Endothelial cell of hepatic sinusoid (primary cell): ENCODE measurements at regions not wholly inside any gene's neighbourhood (a gene's known extent, or its start where the extent isn't known, plus 50 kb on each side); places are given as distances from the start of the nearest gene placed in this dataset.

Experiments used
- in situ Hi-C: cut with HindIII; loops from 2 replicates; pipeline ENCODE4 v1.10.0; 2017; ENCODE audit warnings: low sequenced_read_pairs

DNA sequence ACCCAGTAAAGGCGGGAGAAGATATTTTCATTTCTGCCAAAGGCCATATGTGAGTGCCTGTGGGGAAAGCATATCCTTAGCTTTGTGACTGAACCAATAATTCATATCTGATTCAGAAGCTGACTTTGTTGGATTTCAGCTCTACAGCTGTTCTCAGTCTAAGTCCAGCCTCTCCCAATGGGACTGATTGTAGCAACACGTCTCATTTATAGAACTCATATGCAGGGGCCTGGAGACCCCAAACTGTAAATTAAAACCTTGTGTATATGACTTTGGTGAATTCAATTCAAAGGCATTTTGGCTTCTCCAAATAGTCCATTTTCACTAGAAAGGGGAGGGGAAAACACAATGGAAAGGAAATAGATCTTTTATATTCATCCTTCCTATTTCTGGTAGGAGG is 250.4 kb upstream of the SORL1-AS1 start:
- in situ Hi-C loops = no loop called here

DNA sequence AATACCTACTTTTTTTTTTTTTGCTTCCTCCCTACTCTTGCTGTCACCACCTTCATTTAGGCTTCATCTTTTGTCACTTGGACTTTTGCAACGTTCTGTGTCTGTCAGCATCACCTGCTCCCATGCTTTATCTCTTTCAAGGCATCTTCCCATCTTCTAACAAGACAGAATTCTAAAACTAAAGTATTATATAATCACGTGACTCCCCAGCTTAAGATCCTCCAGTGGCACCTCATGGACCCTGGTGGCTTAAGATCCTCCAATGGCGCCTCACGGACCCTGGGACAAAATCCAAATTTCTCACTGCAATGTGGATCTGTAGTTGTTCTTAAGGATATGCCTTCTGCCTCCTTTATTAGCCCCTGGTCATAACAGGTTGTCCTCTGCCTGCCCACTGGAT is 248.2 kb upstream of the SORL1-AS1 start:
- in situ Hi-C loops = no loop called here

DNA sequence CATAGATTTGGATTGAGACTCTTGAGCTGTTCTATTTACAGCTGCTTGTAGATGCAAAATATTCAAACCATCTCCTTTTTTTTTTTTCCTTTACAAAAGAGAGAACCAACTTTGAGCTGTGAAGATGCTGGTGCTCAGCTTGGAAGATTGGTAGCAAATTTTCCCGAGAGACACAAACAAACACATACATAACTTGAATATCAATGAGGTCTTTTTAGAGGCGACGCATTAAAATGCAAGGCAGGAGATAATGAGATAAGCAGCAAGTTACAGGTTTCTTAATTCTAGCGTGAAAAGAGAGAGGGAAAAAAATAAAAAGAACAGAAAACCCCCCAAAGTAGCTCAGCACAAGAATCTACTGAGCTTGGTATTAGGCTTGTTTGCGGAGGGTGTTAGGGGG is 247.0 kb upstream of the SORL1-AS1 start:
- in situ Hi-C loops = loop anchor here (5.0 to 10.0 kb wide), 2 partner anchors 55 to 58 kb away; no protein-coding TSS in a partner anchor

DNA sequence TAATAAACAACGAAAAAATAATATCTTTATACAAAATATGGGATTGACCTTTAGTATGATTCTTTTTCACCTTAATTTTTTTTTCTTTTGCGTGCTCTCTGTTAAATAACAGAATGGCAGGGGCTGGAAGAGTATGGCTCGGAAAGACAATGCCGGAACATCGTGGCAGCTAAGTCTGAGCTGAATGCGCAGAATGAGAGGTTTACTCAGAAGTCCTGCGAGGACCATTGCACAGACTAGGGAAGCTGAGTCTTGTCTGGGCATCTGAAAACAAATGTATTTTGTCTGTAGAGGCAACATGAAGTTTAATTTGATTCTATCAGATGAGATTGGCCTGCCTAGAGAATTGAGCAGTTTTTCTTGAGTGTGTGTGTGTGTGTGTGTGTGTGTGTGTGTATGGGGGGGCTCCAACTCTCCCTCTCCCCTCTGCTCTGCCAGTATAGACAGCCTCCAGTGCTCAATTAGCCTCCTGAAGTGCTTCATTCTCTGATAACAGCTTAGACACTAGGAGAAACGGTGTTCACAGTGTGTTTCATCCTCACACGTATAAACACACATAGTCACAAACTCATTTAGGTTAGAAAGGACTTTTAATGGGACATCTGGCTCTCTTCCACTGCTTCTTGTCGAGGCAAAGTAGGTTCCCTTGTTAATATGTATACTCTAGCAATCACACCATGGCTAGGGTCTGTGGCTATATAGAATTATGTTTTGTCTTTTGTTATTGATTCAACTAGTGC is 244.3 kb upstream of the SORL1-AS1 start:
- in situ Hi-C loops = loop anchor here (5.0 to 10.0 kb wide), 2 partner anchors 52 to 60 kb away; no protein-coding TSS in a partner anchor

DNA sequence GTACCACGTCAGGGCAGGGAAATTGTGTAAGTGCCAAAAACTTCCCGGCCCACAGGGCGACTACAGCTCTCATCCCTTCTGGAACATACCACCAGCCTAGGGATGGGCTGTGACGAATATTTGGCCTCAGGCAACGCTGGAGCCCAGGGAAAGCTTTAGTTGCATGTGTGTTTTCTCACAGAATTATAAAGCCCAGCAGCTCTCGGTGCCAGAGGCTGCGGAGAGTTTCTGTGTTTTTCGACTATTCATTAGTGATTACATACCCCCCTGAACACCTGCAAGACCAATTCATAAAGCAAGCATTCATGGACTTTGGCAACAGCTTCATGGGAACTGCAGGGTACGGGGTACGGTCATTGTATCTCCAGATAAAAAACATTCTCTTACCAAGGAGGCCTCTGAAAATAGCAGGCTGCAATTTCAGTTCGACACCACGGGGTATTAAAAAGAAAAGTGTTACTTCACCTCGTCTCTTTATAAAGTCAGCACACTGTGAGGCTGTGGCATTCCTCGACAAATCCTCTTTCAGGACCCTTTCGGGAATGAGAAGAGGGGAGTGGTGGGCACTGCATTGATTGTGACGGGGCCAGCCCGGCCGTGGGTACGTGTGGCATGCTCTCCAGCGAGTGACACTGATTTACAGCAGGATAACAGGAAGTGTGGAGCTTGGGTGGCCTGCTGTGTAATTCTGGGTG is 243.6 kb upstream of the SORL1-AS1 start:
- in situ Hi-C loops = loop anchor here (5.0 to 10.0 kb wide), 2 partner anchors 52 to 61 kb away; no protein-coding TSS in a partner anchor

DNA sequence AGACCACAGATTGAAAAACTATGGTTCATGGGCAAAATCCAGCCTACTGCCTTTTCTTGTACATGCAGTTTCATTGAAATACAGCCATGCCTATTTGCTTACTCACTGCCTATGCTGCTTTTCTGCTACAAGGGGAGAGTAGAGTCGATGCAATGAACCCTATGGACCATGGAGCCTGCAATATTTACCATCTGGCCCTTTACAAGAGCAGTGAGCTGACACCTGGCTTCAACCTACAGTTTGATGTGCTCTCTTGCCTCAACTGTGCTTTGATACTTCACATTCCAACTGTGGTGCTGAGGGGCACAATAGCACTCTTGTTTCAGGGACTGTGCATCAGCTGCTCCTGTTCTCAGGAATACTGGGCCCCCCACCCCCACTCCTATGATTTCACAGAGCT is 239.5 kb upstream of the SORL1-AS1 start:
- in situ Hi-C loops = loop anchor here (10.0 kb wide), 1 partner anchor 47 kb away; no protein-coding TSS in a partner anchor

DNA sequence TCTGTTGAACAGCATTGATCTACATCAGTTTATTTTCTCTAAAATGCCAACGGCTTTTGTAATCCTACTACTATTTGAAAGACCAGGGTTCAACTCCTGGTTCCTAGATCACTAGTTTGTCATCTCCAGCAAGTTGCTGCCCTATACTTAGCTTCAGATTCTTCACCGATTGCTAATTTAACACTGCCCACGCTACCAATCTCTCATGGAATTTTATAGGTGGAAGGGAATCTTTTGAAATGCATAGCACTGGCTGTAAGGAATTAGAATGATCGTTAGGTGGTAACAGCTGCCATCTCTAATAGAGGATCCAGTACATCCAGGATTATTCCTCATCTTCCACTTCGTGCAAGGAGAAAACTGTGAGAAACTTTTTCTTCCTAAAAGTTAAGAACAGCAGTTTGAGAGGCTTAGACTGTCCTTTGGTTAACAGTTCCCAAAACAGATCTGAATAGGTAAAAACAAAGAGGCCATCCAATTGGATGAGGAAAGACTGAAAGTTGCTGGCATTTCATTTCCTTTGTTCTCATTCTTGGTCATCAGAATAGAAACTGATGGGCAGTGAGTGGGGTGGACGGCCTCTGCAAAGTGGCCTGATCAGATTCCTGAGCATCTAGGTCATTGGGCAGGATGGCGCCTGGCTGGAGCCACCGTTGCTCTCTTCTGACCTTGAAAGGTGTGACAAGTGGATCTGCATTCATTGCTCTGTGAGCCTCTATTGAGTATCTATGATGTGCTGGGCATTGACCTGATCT is 236.3 kb upstream of the SORL1-AS1 start:
- in situ Hi-C loops = no loop called here

DNA sequence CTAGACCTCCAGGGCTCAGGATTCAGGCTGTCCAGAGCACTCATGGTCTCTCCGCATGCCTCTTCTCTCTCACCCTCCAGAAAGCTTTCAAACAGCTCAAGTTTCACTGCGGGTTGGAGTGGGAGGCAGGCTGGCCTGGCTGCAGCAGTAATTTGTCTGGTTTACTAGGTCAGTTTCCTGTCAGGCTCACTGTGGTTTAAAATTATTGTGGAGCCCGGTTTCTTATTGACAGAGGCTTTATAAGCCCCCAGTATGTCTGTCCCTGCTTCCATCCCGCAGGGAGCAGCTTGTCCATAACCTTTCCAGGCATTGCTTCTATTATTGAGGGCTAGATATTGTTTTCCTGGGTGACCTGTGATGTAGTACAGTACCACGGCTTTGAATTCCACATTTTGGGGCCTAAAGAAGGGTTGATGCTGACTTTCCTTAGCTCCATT is 235.3 kb upstream of the SORL1-AS1 start:
- in situ Hi-C loops = no loop called here

DNA sequence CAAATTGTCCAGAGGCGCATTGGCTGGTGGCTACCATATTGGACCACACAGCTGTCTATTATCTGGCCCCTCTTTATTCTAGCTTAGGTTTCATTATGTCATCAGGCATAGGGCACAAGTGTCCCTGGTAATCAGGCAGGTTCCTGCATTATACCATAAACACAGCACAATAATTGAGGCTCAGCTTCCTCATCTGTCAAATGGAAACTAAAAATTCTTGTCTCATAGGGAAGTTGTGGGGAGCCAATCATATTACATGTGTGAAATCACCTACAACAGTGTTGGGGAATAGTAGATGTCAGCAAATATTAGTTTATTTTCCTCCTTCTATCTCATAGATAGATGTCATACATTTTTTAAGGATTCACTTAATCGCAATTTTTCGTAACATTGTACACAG is 231.0 kb upstream of the SORL1-AS1 start:
- in situ Hi-C loops = no loop called here
